ENCODE measurements at regions not wholly inside any gene's neighbourhood (a gene's known extent, or its start where the extent isn't known, plus 50 kb on each side); places are given as distances from the start of the nearest gene placed in this dataset.

GRCh38 chr10:61066661-61067344 lies 122.8 kb upstream of the RHOBTB1 start:
- no peak for TF ChIP-seq POLR2AphosphoS5 (IDR thresholded peaks at IDR 0.05; ENCODE audit: low read depth, low read length)
- TF ChIP-seq POLR2A (IDR thresholded peaks at IDR 0.05; ENCODE audit: low read depth, low read length), result no peak
- no peak for TF ChIP-seq TAF1 (IDR thresholded peaks at IDR 0.05; ENCODE audit: low read depth, low read length)
- TF ChIP-seq PAX5 (IDR thresholded peaks at IDR 0.05; ENCODE audit: insufficient read depth, low read length, severe bottlenecking), result no peak
- no peak for TF ChIP-seq SPI1 (IDR thresholded peaks at IDR 0.05; ENCODE audit: low read depth, low read length)
- TF ChIP-seq POU2F2 (IDR thresholded peaks at IDR 0.05; ENCODE audit: low read depth, low read length), result no peak
